ENCODE measurements at regions not wholly inside any gene's neighbourhood (a gene's known extent, or its start where the extent isn't known, plus 50 kb on each side); places are given as distances from the start of the nearest gene placed in this dataset.

DNA sequence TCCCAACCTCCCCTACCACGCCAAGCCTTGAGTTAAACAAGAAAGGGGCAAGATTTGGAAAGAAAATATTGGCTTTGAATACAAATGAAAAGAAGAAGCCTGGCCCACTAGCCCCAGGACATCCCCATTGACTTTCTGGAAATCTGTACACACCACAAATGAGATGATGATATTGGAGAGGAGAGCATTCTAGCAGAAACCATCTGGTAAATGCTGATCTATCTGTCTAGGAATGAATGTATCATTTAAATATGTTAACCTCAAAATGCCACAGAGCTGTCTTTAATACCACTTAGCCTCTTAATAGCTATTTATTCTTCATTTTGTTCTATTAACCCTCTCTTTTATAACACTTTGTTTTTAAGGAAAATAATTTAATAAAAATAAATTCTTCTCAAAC lies 270.2 kb upstream of the PDE4D start:
- TF ChIP-seq EZH2phosphoT487 (IDR thresholded peaks at IDR 0.05; ENCODE audit: insufficient read depth, low read depth) (no peak), EZH2 (IDR thresholded peaks at IDR 0.05; ENCODE audit: insufficient read depth, poor library complexity, severe bottlenecking) (no peak)

Data from GM23248 (cell line).